ENCODE measurements at regions not wholly inside any gene's neighbourhood (a gene's known extent, or its start where the extent isn't known, plus 50 kb on each side); places are given as distances from the start of the nearest gene placed in this dataset.

DNA sequence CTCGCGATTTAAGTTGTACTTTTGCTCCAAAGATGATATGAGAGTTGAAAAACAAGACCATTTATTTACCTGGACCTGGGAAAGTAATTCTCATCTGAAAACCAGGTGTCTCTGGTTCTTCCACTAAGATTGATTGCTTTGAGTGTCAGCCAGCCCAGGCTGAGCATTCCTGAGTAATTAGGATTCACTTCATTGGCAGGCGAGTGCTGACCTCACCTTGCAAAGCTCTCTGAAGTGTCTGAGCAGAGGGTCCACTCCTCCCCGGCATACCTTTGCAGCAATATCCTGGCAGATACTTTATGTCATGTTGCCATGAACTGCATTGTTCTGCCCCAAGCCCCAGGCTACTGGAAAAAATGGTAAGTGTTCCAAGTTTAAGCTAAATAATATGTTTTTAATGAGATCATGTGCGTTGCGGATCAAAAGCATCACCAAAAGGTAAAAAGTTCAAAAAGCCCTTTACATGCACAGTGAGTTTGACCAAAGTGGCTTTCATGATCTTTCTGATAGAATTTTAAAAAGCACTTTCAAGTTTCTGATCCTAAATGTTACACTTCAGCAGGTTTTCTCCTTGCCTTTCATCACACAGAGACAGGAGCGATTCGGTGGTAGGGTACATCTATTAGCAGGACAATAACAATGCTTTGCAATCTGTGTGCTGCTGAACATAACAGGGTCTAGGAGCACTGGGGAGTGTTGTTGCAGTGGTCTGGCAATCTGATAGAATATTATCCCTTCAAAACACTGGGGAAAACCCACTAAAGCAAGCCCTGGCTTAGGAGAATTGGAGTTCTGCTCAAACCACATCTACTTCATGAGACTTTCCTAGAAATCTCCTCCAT lies 127.8 kb upstream of the EEF1E1 start:
- TF ChIP-seq POLR2A (IDR thresholded peaks at IDR 0.05; ENCODE audit: low read depth, low read length) (no peak), TAF1 (IDR thresholded peaks at IDR 0.05; ENCODE audit: borderline replicate concordance, low read depth, low read length) (no peak), POLR2AphosphoS5 (IDR thresholded peaks at IDR 0.05; ENCODE audit: low read depth, low read length) (no peak)
